GM12892 (cell line): ENCODE measurements at regions not wholly inside any gene's neighbourhood (a gene's known extent, or its start where the extent isn't known, plus 50 kb on each side); places are given as distances from the start of the nearest gene placed in this dataset.

Source experiments
- POLR2A ChIP-seq: IDR thresholded peaks from 2 replicates; pipeline ENCODE4 v1.6.1; 2011; ENCODE audit warnings: low read depth, low read length, control low read depth
- TAF1 ChIP-seq: IDR thresholded peaks from 2 replicates; pipeline ENCODE4 v1.6.1; 2011; ENCODE audit warnings: low read depth, mild to moderate bottlenecking, control low read depth, low read length, borderline replicate concordance

DNA sequence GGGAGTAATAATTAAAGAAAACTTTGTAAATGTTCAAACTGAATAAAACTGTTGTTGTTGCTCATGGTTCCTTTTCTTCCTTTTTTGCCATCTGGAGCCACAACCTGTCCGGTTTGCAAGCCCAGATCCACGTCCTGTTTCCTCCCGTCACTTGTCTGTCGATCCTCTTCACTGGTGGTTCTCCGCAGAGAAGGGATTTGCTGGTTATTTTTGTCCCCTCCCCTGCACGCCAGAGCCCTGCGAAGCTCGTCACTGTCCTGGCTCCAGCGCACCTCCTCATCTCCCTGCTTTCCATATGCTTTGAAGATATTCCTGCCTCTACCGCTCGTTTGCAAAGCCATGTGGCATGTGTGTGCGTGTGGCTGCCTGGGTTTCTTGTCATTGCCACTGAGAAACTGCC, 461.4 kb downstream of the RNF144A start:
- no peak for TF ChIP-seq TAF1
- no peak for TF ChIP-seq POLR2A
